Transverse colon (tissue), 4 donors: ENCODE measurements at regions not wholly inside any gene's neighbourhood (a gene's known extent, or its start where the extent isn't known, plus 50 kb on each side); places are given as distances from the start of the nearest gene placed in this dataset.

ENCODE experiments used
- DNase-seq: peaks from one replicate; pipeline ENCODE4 v3.0.0-alpha.2; 2019
- H3K27ac ChIP-seq, 4 donors: fragments of 200-600 bp; sonication (generic); 2 replicates each; pipeline ENCODE4 v1.5.1; 2016 to 2018; ENCODE audit warnings: inconsistent platforms in 4 of 4
- H3K27me3 ChIP-seq: fragments of 200-600 bp; sonication (generic); 2 replicates; pipeline ENCODE4 v1.5.1; 2017; ENCODE audit warnings: inconsistent platforms
- H3K36me3 ChIP-seq, 4 donors: fragments of 200-600 bp; sonication (generic); 2 replicates each; pipeline ENCODE4 v1.5.1; 2017 to 2019; ENCODE audit warnings: inconsistent platforms in 4 of 4
- H3K4me1 ChIP-seq, 4 donors: fragments of 200-600 bp; sonication (generic); 2 replicates each; pipeline ENCODE4 v1.5.1; 2017 to 2020; ENCODE audit warnings: inconsistent platforms in 4 of 4
- H3K4me3 ChIP-seq, 4 donors: fragments of 200-600 bp; sonication (generic); 1 replicate in 1 of 4; 2 replicates in 3 of 4; pipeline versions ENCODE4 v1.5.1 to v1.6.1; 2017 to 2019; ENCODE audit warnings: inconsistent platforms in 4 of 4
- H3K9me3 ChIP-seq, 2 donors: fragments of 200-600 bp; sonication (generic); 2 replicates each; pipeline ENCODE4 v1.5.1; 2017 to 2019; ENCODE audit warnings: inconsistent platforms in 2 of 2
- EP300 ChIP-seq: sonication (generic); formaldehyde crosslinking; IDR thresholded peaks from one replicate; pipeline ENCODE4 v1.6.1; 2017; ENCODE audit warnings: antibody characterized with exemption, low read depth
- POLR2A ChIP-seq: fragments of 450-650 bp; IDR thresholded peaks from one replicate; pipeline ENCODE4 v1.6.1; 2016; ENCODE audit warnings: antibody characterized with exemption, mild to moderate bottlenecking, moderate library complexity
- POLR2AphosphoS5 ChIP-seq, 3 donors: sonication (generic); formaldehyde crosslinking; IDR thresholded peaks; one replicate each; pipeline ENCODE4 v1.6.1; 2016; ENCODE audit warnings: antibody characterized with exemption in 3 of 3
- WGBS, 2 donors: methylation state at CpG; one replicate each; pipeline ENCODE4 v1.1.5; 2018; ENCODE audit warnings: low coverage in 1 of 2; 5-methylcytosine and 5-hydroxymethylcytosine counted together
- in situ Hi-C, 4 donors: fragments of 200-750 bp; cut with MboI; loops; one replicate each; pipeline versions ENCODE4 v1.15.0 to v1.15.1; 2017; ENCODE audit warnings: low sequenced_read_pairs in 3 of 4, low pct_ligation_motif_present in 1 of 4, low pct_unique_long_range_greater_than_20kb in 1 of 4
- intact Hi-C: fragments of 100-400 bp; cut with DNase I; formaldehyde crosslinking; loops from one replicate; pipeline ENCODE4 v1.15.1; 2023; ENCODE audit warnings: low total_unique reads
- TF ChIP-seq, protein P1 (sequence below), 5 experiments: fragments of 200-600 bp in 3 of 5; fragments of 450-650 bp in 2 of 5; sonication (generic) in 3 of 5; IDR thresholded peaks; 1 replicate in 2 of 5; 2 replicates in 3 of 5; pipeline ENCODE4 v1.5.1; 2016 to 2017; ENCODE audit warnings: antibody characterized with exemption in 5 of 5, inconsistent platforms in 3 of 5, mild to moderate bottlenecking in 2 of 5, moderate library complexity in 1 of 5

GRCh38 chr1:203990118-203990517 lies 82.8 kb upstream of the SOX13 start:
- TF ChIP-seq, protein P1, sequence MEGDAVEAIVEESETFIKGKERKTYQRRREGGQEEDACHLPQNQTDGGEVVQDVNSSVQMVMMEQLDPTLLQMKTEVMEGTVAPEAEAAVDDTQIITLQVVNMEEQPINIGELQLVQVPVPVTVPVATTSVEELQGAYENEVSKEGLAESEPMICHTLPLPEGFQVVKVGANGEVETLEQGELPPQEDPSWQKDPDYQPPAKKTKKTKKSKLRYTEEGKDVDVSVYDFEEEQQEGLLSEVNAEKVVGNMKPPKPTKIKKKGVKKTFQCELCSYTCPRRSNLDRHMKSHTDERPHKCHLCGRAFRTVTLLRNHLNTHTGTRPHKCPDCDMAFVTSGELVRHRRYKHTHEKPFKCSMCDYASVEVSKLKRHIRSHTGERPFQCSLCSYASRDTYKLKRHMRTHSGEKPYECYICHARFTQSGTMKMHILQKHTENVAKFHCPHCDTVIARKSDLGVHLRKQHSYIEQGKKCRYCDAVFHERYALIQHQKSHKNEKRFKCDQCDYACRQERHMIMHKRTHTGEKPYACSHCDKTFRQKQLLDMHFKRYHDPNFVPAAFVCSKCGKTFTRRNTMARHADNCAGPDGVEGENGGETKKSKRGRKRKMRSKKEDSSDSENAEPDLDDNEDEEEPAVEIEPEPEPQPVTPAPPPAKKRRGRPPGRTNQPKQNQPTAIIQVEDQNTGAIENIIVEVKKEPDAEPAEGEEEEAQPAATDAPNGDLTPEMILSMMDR (IDR thresholded peaks at IDR 0.05), result no peak
- TF ChIP-seq POLR2AphosphoS5 (IDR thresholded peaks at IDR 0.05) (no peak), POLR2A (no peak), EP300 (no peak)
- in situ Hi-C loops (no loop called here), intact Hi-C loops (no loop called here)

DNA sequence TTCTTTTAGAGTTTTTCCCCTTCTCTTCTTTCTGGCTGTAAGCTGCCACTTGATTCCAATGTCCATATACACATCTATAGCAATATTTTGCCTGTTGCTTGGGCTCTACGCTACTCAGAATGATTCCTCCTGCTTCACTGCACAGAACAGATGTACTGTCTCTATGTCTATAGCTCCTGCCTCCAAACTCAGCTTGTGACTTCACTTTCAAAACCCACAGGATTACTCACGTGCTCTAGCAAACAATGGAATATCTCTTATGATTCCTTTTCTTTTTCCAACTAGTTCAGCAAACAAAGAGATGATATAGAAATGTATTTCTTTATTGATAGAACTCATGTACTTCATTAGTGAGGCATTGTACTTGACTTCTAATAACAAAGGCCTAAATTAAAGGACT lies 80.5 kb upstream of the SOX13 start:
- Histone ChIP-seq H3K9me3 (no peaks in the 10 kb centered on the region), H3K27me3 (no peaks in the 10 kb centered on the region), H3K27ac (no peak overlapping the region), H3K4me3 (no peak overlapping the region), H3K36me3 (no peaks in the 10 kb centered on the region), H3K4me1 (no peaks in the 10 kb centered on the region)
- in situ Hi-C loops (no loop called here), intact Hi-C loops (no loop called here)
- WGBS, 2 donors, result 70 to 88% methylated on average over 2 of the region's 2 CpGs
- TF ChIP-seq POLR2AphosphoS5 (IDR thresholded peaks at IDR 0.05) (no peak), POLR2A (no peak), EP300 (no peak)
- TF ChIP-seq, protein P1 (IDR thresholded peaks at IDR 0.05), result no peak
- DNase-seq, result no peak

More at GRCh38 chr1:203990118-203990517, 82.8 kb upstream of the SOX13 start:
- no peaks in the 10 kb centered on the region for H3K4me1 ChIP-seq
- 61 to 65% methylated on average over 2 to 8 of the region's 8 CpGs for WGBS, 2 donors
- DNase-seq, result no peak
- H3K4me3 ChIP-seq, result no peak overlapping the region
- no peaks in the 10 kb centered on the region for H3K27me3 ChIP-seq
- H3K36me3 ChIP-seq, result no peaks in the 10 kb centered on the region
- H3K9me3 ChIP-seq, result no peaks in the 10 kb centered on the region
- H3K27ac ChIP-seq, result no peak overlapping the region

GRCh38 chr1:203993256-203993655 lies 79.7 kb upstream of the SOX13 start:
- intact Hi-C loops (no loop called here), in situ Hi-C loops (no loop called here)
- Histone ChIP-seq H3K27ac (no peak overlapping the region), H3K36me3 (no peaks in the 10 kb centered on the region), H3K27me3 (no peaks in the 10 kb centered on the region), H3K9me3 (no peaks in the 10 kb centered on the region), H3K4me3 (no peak overlapping the region), H3K4me1 (no peaks in the 10 kb centered on the region)
- DNase-seq, result no peak
- TF ChIP-seq, protein P1 (IDR thresholded peaks at IDR 0.05), result no peak
- TF ChIP-seq EP300, result no peak
- TF ChIP-seq POLR2A, result no peak
- TF ChIP-seq POLR2AphosphoS5 (IDR thresholded peaks at IDR 0.05), result no peak
- 85 to 89% methylated on average over 3 to 5 of the region's 5 CpGs for WGBS, 2 donors

DNA sequence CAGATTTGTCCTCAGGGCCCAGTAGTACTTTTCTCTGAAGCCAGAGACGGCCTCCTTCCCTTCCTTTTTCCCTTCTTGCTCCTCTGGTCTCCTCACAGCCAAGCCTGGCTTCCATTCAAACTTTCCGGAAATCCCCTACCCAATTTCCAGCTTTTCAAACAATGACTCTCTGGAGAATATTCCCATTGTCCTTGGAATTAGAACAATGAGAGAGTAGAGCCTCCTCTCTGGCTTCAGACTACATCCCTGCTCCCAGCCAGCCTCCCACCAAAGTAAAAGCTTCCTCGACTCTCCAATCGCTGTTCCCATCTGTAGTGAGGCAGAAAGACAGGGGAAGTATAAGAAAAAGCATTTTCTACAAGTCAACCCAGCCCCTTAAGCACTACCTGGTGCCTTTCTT lies 77.7 kb upstream of the SOX13 start:
- 42% methylated on average over 4 of the region's 4 CpGs; no CpG with 5 or more reads in 1 of the 2 donors for WGBS, 2 donors

More for the DNA sequence above, 77.7 kb upstream of the SOX13 start:
- H3K27me3 ChIP-seq, result no peaks in the 10 kb centered on the region
- H3K4me3 ChIP-seq, result no peak overlapping the region
- intact Hi-C loops, result no loop called here
- no peaks in the 10 kb centered on the region for H3K4me1 ChIP-seq
- H3K27ac ChIP-seq, result no peak overlapping the region
- DNase-seq, result no peak
- H3K36me3 ChIP-seq, result no peaks in the 10 kb centered on the region
- TF ChIP-seq POLR2A (no peak), POLR2AphosphoS5 (IDR thresholded peaks at IDR 0.05) (no peak), EP300 (no peak)
- TF ChIP-seq, protein P1 (IDR thresholded peaks at IDR 0.05), result no peak
- in situ Hi-C loops, result no loop called here
- no peaks in the 10 kb centered on the region for H3K9me3 ChIP-seq
